ENCODE measurements at regions not wholly inside any gene's neighbourhood (a gene's known extent, or its start where the extent isn't known, plus 50 kb on each side); places are given as distances from the start of the nearest gene placed in this dataset.

DNA sequence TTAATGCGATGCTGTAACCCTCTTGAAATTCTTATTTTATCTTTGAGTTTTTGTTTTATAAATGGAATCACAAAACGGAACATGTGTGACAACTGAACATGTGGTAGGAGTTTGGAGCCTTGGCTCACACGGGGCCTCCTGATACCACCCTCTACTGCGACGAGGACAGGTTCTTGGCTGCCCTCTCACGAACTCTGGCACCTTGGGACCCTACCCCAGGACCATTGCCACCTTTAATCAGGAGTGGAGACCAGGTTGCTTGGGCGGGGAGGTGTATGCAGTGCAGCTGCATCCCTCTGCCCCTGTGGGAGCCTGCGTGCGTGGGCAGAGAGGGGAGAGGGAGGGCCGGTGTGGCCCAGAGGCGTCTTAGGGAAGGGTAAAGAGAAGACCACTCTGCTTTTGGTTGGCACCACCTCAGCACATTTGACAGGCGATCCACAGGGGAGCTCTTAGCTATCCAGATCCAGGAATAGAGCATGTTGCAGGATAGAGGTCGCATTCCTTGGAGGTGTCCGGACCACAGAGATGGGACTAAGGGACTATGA, 753.9 kb upstream of the PTPRD start:
- WGBS, 2 donors, result 80 to 88% methylated on average over 11 to 14 of the region's 14 CpGs
- no peak overlapping the region for H3K9ac ChIP-seq (ENCODE audit: insufficient read depth in 1 of 2, low read length in 2 of 2)
- TF ChIP-seq, protein P1, sequence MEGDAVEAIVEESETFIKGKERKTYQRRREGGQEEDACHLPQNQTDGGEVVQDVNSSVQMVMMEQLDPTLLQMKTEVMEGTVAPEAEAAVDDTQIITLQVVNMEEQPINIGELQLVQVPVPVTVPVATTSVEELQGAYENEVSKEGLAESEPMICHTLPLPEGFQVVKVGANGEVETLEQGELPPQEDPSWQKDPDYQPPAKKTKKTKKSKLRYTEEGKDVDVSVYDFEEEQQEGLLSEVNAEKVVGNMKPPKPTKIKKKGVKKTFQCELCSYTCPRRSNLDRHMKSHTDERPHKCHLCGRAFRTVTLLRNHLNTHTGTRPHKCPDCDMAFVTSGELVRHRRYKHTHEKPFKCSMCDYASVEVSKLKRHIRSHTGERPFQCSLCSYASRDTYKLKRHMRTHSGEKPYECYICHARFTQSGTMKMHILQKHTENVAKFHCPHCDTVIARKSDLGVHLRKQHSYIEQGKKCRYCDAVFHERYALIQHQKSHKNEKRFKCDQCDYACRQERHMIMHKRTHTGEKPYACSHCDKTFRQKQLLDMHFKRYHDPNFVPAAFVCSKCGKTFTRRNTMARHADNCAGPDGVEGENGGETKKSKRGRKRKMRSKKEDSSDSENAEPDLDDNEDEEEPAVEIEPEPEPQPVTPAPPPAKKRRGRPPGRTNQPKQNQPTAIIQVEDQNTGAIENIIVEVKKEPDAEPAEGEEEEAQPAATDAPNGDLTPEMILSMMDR (IDR thresholded peaks at IDR 0.05; ENCODE audit: control extremely low read depth, extremely low read depth), result no peak
- ATAC-seq (ENCODE audit: insufficient read depth, low FRiP score) (no peak), DNase-seq (no peak)
- no peak overlapping the region for H3K4me3 ChIP-seq
- H3K9me3 ChIP-seq (ENCODE audit: control insufficient read depth in 4 of 4, insufficient read depth in 3 of 4, low read length in 3 of 4), result no peaks in the 10 kb centered on the region
- no peaks in the 10 kb centered on the region for H3K36me3 ChIP-seq (ENCODE audit: control insufficient read depth in 4 of 4, insufficient read depth in 4 of 4, low read length in 4 of 4)
- H3K4me1 ChIP-seq (ENCODE audit: control insufficient read depth in 5 of 5, insufficient read depth in 5 of 5, low read length in 5 of 5), result no peaks in the 10 kb centered on the region
- no peaks in the 10 kb centered on the region for H3K27me3 ChIP-seq (ENCODE audit: control insufficient read depth in 3 of 3, insufficient read depth in 3 of 3, low read length in 2 of 3)
- H3K27ac ChIP-seq (ENCODE audit: low read depth in 1 of 2, low read length in 1 of 2), result no peak overlapping the region

DNA sequence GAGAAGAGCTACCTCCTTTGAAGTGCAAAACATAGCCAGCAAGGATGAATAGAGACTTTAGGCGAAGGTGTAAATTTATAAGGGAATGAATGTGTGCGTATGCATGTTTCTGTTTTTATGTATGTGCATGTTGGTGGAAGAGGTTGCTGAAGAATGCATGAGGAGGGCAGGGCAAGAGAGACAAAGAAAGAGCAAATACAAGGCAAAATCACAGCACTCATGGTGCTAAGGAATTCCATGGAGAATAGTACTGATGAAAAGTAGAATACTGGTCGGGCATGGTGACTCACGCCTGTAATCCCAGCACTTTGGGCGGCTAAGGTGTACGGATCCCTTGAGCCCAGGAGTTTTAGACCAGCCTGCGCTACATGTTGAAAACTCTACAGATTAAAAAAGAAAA, 762.1 kb upstream of the PTPRD start:
- ATAC-seq (ENCODE audit: insufficient read depth, low FRiP score), result no peak
- 78 to 82% methylated on average over 7 of the region's 7 CpGs for WGBS, 2 donors
- no peak for DNase-seq
- Histone ChIP-seq H3K4me1 (ENCODE audit: control insufficient read depth in 5 of 5, insufficient read depth in 5 of 5, low read length in 5 of 5) (no peaks in the 10 kb centered on the region), H3K36me3 (ENCODE audit: control insufficient read depth in 4 of 4, insufficient read depth in 4 of 4, low read length in 4 of 4) (no peaks in the 10 kb centered on the region), H3K9ac (ENCODE audit: insufficient read depth in 1 of 2, low read length in 2 of 2) (no peak overlapping the region), H3K9me3 (ENCODE audit: control insufficient read depth in 4 of 4, insufficient read depth in 3 of 4, low read length in 3 of 4) (no peaks in the 10 kb centered on the region), H3K27ac (ENCODE audit: low read depth in 1 of 2, low read length in 1 of 2) (no peak overlapping the region), H3K27me3 (ENCODE audit: control insufficient read depth in 3 of 3, insufficient read depth in 3 of 3, low read length in 2 of 3) (no peaks in the 10 kb centered on the region), H3K4me3 (no peak overlapping the region)
- TF ChIP-seq, protein P1 (IDR thresholded peaks at IDR 0.05; ENCODE audit: control extremely low read depth, extremely low read depth), result no peak

DNA sequence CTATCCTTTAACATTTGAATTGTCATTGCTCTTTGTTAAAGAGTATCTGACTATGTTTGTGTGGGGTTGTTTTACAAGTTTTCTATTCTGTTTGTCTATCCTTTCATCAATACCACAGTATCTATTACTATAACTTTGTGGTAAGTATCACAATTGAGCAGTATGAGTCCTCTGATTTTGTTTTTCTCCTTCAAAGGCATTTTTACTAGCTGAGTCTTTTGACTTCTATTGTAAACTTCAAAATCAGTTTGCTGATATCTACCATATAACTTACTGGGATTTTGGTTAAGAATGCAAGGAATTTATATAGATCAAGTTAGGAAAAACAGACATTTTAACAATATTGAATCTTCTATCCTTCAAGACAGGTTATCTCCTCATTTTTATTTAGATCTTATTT, 789.8 kb upstream of the PTPRD start:
- DNase-seq (no peak), ATAC-seq (ENCODE audit: insufficient read depth, low FRiP score) (no peak)
- Histone ChIP-seq H3K36me3 (ENCODE audit: control insufficient read depth in 4 of 4, insufficient read depth in 4 of 4, low read length in 4 of 4) (no peaks in the 10 kb centered on the region), H3K27me3 (ENCODE audit: control insufficient read depth in 3 of 3, insufficient read depth in 3 of 3, low read length in 2 of 3) (no peaks in the 10 kb centered on the region), H3K4me1 (ENCODE audit: control insufficient read depth in 5 of 5, insufficient read depth in 5 of 5, low read length in 5 of 5) (no peaks in the 10 kb centered on the region), H3K4me3 (no peak overlapping the region), H3K27ac (ENCODE audit: low read depth in 1 of 2, low read length in 1 of 2) (no peak overlapping the region), H3K9me3 (ENCODE audit: control insufficient read depth in 4 of 4, insufficient read depth in 3 of 4, low read length in 3 of 4) (peaks cover 0 to 3% (median 1%) of the 10 kb centered on the region in 4 donors), H3K9ac (ENCODE audit: insufficient read depth in 1 of 2, low read length in 2 of 2) (no peak overlapping the region)
- TF ChIP-seq, protein P1 (IDR thresholded peaks at IDR 0.05; ENCODE audit: control extremely low read depth, extremely low read depth), result no peak

DNA sequence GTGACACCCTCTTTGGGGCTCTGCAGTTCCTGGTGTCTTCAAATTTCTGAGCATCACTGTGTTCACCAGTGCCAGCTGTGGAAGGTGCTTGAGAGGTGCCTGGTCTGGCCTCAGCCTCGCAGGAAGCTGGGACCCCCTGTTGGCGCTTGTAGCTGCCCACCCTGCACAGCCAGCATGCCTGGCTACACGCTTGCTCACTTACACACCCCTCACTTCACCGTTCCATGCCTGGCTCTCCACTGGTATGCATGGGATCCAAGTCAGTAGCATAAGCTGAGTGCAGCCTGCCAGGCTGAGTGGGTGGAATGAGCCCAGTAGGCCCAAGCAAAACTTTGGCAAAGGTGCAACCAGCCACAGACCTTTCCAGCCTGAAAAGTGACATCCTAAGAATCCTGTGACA, 801.4 kb upstream of the PTPRD start:
- Histone ChIP-seq H3K36me3 (ENCODE audit: control insufficient read depth in 4 of 4, insufficient read depth in 4 of 4, low read length in 4 of 4) (no peaks in the 10 kb centered on the region), H3K27ac (ENCODE audit: low read depth in 1 of 2, low read length in 1 of 2) (no peak overlapping the region), H3K4me1 (ENCODE audit: control insufficient read depth in 5 of 5, insufficient read depth in 5 of 5, low read length in 5 of 5) (no peaks in the 10 kb centered on the region), H3K27me3 (ENCODE audit: control insufficient read depth in 3 of 3, insufficient read depth in 3 of 3, low read length in 2 of 3) (no peaks in the 10 kb centered on the region), H3K4me3 (no peak overlapping the region), H3K9me3 (ENCODE audit: control insufficient read depth in 4 of 4, insufficient read depth in 3 of 4, low read length in 3 of 4) (peaks cover 0 to 16% (median 0%) of the 10 kb centered on the region in 4 donors), H3K9ac (ENCODE audit: insufficient read depth in 1 of 2, low read length in 2 of 2) (no peak overlapping the region)
- 84 to 85% methylated on average over 4 of the region's 4 CpGs for WGBS, 2 donors
- no peak for ATAC-seq (ENCODE audit: insufficient read depth, low FRiP score)
- TF ChIP-seq, protein P1 (IDR thresholded peaks at IDR 0.05; ENCODE audit: control extremely low read depth, extremely low read depth), result no peak
- no peak for DNase-seq

All from lung (tissue), 11 donors.